ENCODE measurements at regions not wholly inside any gene's neighbourhood (a gene's known extent, or its start where the extent isn't known, plus 50 kb on each side); places are given as distances from the start of the nearest gene placed in this dataset.

DNA sequence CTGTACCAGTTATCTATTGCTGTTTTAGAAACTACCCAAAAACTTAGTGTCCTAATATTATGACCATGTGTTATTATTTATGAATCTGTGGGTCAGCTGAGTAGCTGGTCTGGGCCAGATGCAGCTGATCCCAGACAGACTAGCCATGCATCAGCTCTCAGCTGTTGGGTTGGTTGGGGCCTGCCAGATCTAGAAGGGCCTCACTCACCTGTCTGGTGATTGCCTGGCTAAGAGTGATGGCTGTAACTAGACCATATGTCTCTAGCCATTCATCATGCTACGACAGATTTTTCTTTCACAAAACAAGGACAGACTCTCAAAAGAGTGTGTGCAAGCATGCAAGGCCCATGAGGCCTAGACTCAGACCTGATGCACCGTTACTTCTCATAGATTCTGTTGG is 403.2 kb downstream of the SAMD5 start:
- TF ChIP-seq POLR2A (IDR thresholded peaks at IDR 0.05; ENCODE audit: low read depth, low read length) (no peak), POLR2AphosphoS5 (IDR thresholded peaks at IDR 0.05; ENCODE audit: low read depth, low read length) (no peak)
